GM12892 (cell line): ENCODE measurements at regions not wholly inside any gene's neighbourhood (a gene's known extent, or its start where the extent isn't known, plus 50 kb on each side); places are given as distances from the start of the nearest gene placed in this dataset.

Experiments
- POLR2A ChIP-seq: IDR thresholded peaks from 2 replicates; pipeline ENCODE4 v1.6.1; 2011; ENCODE audit warnings: low read depth, low read length, control low read depth
- POLR2AphosphoS5 ChIP-seq: IDR thresholded peaks from 2 replicates; pipeline ENCODE4 v1.6.1; 2011; ENCODE audit warnings: low read depth, low read length, control low read depth

DNA sequence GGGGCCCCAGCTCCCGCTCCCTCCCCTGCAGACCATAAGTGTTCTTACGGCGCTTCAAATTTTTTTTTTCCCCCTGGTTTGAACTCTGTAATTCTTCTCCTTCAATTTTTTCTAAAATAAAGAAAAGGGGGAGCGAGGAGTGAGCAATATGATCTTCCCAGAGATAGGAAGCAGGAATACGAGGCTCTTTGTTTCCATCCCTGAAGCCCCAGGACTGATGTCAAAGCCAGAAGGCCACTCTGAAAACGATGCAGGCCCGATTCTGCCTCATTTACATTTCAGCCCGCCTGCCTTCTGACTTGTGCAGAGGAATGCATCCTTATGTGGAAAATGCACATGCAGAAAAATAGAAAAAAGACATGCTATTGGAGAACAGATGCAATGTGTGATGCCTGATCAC is 401.5 kb upstream of the MKI67 start:
- TF ChIP-seq POLR2AphosphoS5 (no peak), POLR2A (no peak)
